Hematopoietic multipotent progenitor cell treated with erythropoietin and hydrocortisone succinate and interleukin-3 and kit ligand, for 4 days (in vitro differentiated cells): ENCODE measurements at regions not wholly inside any gene's neighbourhood (a gene's known extent, or its start where the extent isn't known, plus 50 kb on each side); places are given as distances from the start of the nearest gene placed in this dataset.

Experiments
- DNase-seq: peaks from one replicate; pipeline ENCODE4 v3.0.0-alpha.2; 2015

GRCh38 chr2:57862153-57862552 lies 184.5 kb upstream of the VRK2 start:
- DNase-seq = no peak

- DNase-seq = no peak
These were observed 183.9 kb upstream of the VRK2 start for GRCh38 chr2:57862727-57863126.

- DNase-seq = no peak
These were observed 181.7 kb upstream of the VRK2 start for GRCh38 chr2:57864926-57865325.

GRCh38 chr2:57867730-57868129 lies 178.9 kb upstream of the VRK2 start:
- no peak for DNase-seq

- no peak for DNase-seq
These were observed 177.9 kb upstream of the VRK2 start for GRCh38 chr2:57868619-57869139.

GRCh38 chr2:57869758-57870344 lies 176.8 kb upstream of the VRK2 start:
- no peak for DNase-seq

- DNase-seq = no peak
These were observed 170.3 kb upstream of the VRK2 start for GRCh38 chr2:57876313-57876712.

GRCh38 chr2:57877811-57878170 lies 168.8 kb upstream of the VRK2 start:
- no peak for DNase-seq

GRCh38 chr2:57878171-57878865 lies 168.3 kb upstream of the VRK2 start:
- no peak for DNase-seq

GRCh38 chr2:57878866-57879210 lies 167.8 kb upstream of the VRK2 start:
- DNase-seq = no peak

- no peak for DNase-seq
These were observed 166.2 kb upstream of the VRK2 start for GRCh38 chr2:57880446-57880845.

GRCh38 chr2:57880967-57881366 lies 165.6 kb upstream of the VRK2 start:
- no peak for DNase-seq

- DNase-seq = no peak
These were observed 164.4 kb upstream of the VRK2 start for GRCh38 chr2:57881998-57882888.

- DNase-seq = no peak
These were observed 163.6 kb upstream of the VRK2 start for GRCh38 chr2:57882895-57883515.

- DNase-seq = no peak
These were observed 162.3 kb upstream of the VRK2 start for GRCh38 chr2:57884281-57884680.

GRCh38 chr2:57885742-57886141 lies 160.9 kb upstream of the VRK2 start:
- DNase-seq = no peak

- DNase-seq = no peak
These were observed 160.3 kb upstream of the VRK2 start for GRCh38 chr2:57886161-57886786.

GRCh38 chr2:57888463-57888862 lies 158.1 kb upstream of the VRK2 start:
- no peak for DNase-seq

- no peak for DNase-seq
These were observed 156.1 kb upstream of the VRK2 start for GRCh38 chr2:57890464-57890863.

- no peak for DNase-seq
These were observed 155.4 kb upstream of the VRK2 start for GRCh38 chr2:57891086-57891712.

- no peak for DNase-seq
These were observed 153.7 kb upstream of the VRK2 start for GRCh38 chr2:57892920-57893319.

- no peak for DNase-seq
These were observed 153.3 kb upstream of the VRK2 start for GRCh38 chr2:57893347-57893746.
